GM18508 (cell line): ENCODE measurements at regions not wholly inside any gene's neighbourhood (a gene's known extent, or its start where the extent isn't known, plus 50 kb on each side); places are given as distances from the start of the nearest gene placed in this dataset.
"Not testable (repeated sequence)": the region's sequence is repeated elsewhere in the genome, so short reads cannot be mapped to it uniquely, and the experiment has no call there.

Source experiments
- ATAC-seq: cut with Tn5 transposase; IDR thresholded peaks from one replicate; pipeline ENCODE4 v1.9.1; 2021; ENCODE audit warnings: moderate number of reproducible peaks; ENCODE audit not compliant: insufficient read depth, unreplicated experiment

- no peak for ATAC-seq
These were observed 80.8 kb upstream of the ACSL1 start for GRCh38 chr4:184906480-184907097.

GRCh38 chr4:184907216-184907615, 81.4 kb upstream of the ACSL1 start:
- ATAC-seq, result no peak

GRCh38 chr4:184907810-184908209, 82.0 kb upstream of the ACSL1 start:
- ATAC-seq, result no peak

- no peak for ATAC-seq
These were observed 85.5 kb upstream of the ACSL1 start for GRCh38 chr4:184911310-184911709.

GRCh38 chr4:184913356-184914143, 87.8 kb upstream of the ACSL1 start:
- no peak for ATAC-seq

GRCh38 chr4:184918799-184919198, 93.0 kb upstream of the ACSL1 start:
- ATAC-seq, result not testable (repeated sequence)

GRCh38 chr4:184921456-184921855, 95.7 kb upstream of the ACSL1 start:
- ATAC-seq, result no peak

- no peak for ATAC-seq
These were observed 96.0 kb upstream of the HELT start for GRCh38 chr4:184922301-184922700.

- no peak for ATAC-seq
These were observed 93.8 kb upstream of the HELT start for GRCh38 chr4:184924516-184924915.

- no peak for ATAC-seq
These were observed 88.8 kb upstream of the HELT start for GRCh38 chr4:184929476-184929875.

- ATAC-seq, result no peak
These were observed 88.3 kb upstream of the HELT start for GRCh38 chr4:184930026-184930425.

GRCh38 chr4:184932343-184932742, 85.9 kb upstream of the HELT start:
- no peak for ATAC-seq

- no peak for ATAC-seq
These were observed 85.0 kb upstream of the HELT start for GRCh38 chr4:184933311-184933710.

- ATAC-seq, result no peak
These were observed 84.1 kb upstream of the HELT start for GRCh38 chr4:184934184-184934583.

GRCh38 chr4:184934961-184935360, 83.3 kb upstream of the HELT start:
- ATAC-seq, result no peak

GRCh38 chr4:184936071-184936470, 82.2 kb upstream of the HELT start:
- no peak for ATAC-seq

- no peak for ATAC-seq
These were observed 81.1 kb upstream of the HELT start for GRCh38 chr4:184937030-184937710.

- no peak for ATAC-seq
These were observed 80.5 kb upstream of the HELT start for GRCh38 chr4:184937745-184938144.

GRCh38 chr4:184938871-184939270, 79.4 kb upstream of the HELT start:
- no peak for ATAC-seq

GRCh38 chr4:184939978-184940377, 78.3 kb upstream of the HELT start:
- ATAC-seq, result no peak

GRCh38 chr4:184940500-184940899, 77.8 kb upstream of the HELT start:
- ATAC-seq, result no peak
